ENCODE measurements at regions not wholly inside any gene's neighbourhood (a gene's known extent, or its start where the extent isn't known, plus 50 kb on each side); places are given as distances from the start of the nearest gene placed in this dataset.

- TF ChIP-seq ZNF274 (IDR thresholded peaks at IDR 0.05; ENCODE audit: borderline replicate concordance, extremely low read depth, low read length) (no peak), SIN3A (conservative IDR thresholded peaks at IDR 0.05 in 1 of 2, IDR thresholded peaks at IDR 0.05 in 1 of 2; ENCODE audit: low read depth in 1 of 2, low read length in 2 of 2) (no peak)
These were observed 858.8 kb upstream of the DDX18 start for GRCh38 chr2:116955646-116956045.
